ENCODE measurements at regions not wholly inside any gene's neighbourhood (a gene's known extent, or its start where the extent isn't known, plus 50 kb on each side); places are given as distances from the start of the nearest gene placed in this dataset.

DNA sequence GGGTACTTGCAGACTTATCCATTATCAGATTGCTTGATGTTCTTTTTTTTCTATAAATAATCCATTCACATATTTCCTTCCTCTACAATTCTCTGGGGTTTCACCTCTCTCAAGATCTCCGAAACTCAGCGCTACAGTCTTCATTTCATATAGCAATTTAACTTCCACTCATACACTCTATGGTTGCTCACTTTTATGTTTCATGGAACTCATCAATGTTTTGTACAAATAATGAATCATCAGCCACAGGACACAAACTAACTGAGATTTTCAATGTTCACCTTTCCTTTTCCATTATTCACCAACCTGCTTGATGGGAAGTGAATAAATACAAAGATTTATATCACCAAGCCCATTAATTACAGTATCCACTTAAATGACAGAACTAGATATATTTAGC is 534.7 kb downstream of the LRFN5 start:
- TF ChIP-seq, protein P1, sequence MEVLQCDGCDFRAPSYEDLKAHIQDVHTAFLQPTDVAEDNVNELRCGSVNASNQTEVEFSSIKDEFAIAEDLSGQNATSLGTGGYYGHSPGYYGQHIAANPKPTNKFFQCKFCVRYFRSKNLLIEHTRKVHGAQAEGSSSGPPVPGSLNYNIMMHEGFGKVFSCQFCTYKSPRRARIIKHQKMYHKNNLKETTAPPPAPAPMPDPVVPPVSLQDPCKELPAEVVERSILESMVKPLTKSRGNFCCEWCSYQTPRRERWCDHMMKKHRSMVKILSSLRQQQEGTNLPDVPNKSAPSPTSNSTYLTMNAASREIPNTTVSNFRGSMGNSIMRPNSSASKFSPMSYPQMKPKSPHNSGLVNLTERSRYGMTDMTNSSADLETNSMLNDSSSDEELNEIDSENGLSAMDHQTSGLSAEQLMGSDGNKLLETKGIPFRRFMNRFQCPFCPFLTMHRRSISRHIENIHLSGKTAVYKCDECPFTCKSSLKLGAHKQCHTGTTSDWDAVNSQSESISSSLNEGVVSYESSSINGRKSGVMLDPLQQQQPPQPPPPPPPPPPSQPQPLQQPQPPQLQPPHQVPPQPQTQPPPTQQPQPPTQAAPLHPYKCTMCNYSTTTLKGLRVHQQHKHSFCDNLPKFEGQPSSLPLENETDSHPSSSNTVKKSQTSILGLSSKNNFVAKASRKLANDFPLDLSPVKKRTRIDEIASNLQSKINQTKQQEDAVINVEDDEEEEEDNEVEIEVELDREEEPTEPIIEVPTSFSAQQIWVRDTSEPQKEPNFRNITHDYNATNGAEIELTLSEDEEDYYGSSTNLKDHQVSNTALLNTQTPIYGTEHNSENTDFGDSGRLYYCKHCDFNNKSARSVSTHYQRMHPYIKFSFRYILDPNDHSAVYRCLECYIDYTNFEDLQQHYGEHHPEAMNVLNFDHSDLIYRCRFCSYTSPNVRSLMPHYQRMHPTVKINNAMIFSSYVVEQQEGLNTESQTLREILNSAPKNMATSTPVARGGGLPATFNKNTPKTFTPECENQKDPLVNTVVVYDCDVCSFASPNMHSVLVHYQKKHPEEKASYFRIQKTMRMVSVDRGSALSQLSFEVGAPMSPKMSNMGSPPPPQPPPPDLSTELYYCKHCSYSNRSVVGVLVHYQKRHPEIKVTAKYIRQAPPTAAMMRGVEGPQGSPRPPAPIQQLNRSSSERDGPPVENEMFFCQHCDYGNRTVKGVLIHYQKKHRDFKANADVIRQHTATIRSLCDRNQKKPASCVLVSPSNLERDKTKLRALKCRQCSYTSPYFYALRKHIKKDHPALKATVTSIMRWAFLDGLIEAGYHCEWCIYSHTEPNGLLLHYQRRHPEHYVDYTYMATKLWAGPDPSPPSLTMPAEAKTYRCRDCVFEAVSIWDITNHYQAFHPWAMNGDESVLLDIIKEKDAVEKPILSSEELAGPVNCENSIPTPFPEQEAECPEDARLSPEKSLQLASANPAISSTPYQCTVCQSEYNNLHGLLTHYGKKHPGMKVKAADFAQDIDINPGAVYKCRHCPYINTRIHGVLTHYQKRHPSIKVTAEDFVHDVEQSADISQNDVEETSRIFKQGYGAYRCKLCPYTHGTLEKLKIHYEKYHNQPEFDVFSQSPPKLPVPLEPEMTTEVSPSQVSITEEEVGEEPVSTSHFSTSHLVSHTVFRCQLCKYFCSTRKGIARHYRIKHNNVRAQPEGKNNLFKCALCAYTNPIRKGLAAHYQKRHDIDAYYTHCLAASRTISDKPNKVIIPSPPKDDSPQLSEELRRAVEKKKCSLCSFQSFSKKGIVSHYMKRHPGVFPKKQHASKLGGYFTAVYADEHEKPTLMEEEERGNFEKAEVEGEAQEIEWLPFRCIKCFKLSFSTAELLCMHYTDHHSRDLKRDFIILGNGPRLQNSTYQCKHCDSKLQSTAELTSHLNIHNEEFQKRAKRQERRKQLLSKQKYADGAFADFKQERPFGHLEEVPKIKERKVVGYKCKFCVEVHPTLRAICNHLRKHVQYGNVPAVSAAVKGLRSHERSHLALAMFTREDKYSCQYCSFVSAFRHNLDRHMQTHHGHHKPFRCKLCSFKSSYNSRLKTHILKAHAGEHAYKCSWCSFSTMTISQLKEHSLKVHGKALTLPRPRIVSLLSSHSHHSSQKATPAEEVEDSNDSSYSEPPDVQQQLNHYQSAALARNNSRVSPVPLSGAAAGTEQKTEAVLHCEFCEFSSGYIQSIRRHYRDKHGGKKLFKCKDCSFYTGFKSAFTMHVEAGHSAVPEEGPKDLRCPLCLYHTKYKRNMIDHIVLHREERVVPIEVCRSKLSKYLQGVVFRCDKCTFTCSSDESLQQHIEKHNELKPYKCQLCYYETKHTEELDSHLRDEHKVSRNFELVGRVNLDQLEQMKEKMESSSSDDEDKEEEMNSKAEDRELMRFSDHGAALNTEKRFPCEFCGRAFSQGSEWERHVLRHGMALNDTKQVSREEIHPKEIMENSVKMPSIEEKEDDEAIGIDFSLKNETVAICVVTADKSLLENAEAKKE (CRISPR knock-in tag; IDR thresholded peaks at IDR 0.05), result no peak
- TF ChIP-seq CTCF (conservative IDR thresholded peaks at IDR 0.05; ENCODE audit: low read depth in 2 of 2) (no peak), NANOG (IDR thresholded peaks at IDR 0.05; ENCODE audit: borderline replicate concordance) (no peak), REST (IDR thresholded peaks at IDR 0.05; ENCODE audit: unreplicated experiment) (no peak), STAT1 (IDR thresholded peaks at IDR 0.05; ENCODE audit: unreplicated experiment) (no peak), POLR2AphosphoS5 (IDR thresholded peaks at IDR 0.05; ENCODE audit: low read depth) (no peak)
- H3K27me3 Mint-ChIP-seq (ENCODE audit: insufficient read depth, low read depth, poor library complexity), result peaks cover 1% of the 10 kb centered on the region
- no peak for ATAC-seq
- DNase-seq (ENCODE audit: low spot score), result no peak
- Histone ChIP-seq H3K4me2 (no peak overlapping the region), H3K4me3 (no peak overlapping the region), H3K79me2 (replicated peaks; ENCODE audit: insufficient read depth) (no peaks in the 10 kb centered on the region), H3K27me3 (ENCODE audit: insufficient read depth) (no peaks in the 10 kb centered on the region), H3F3A (replicated peaks; ENCODE audit: low read depth) (no peaks in the 10 kb centered on the region), H3K27ac (ENCODE audit: low read depth) (no peak overlapping the region), H2AFZ (no peak overlapping the region), H4K20me1 (replicated peaks; ENCODE audit: insufficient read depth) (no peaks in the 10 kb centered on the region), H3K4me1 (ENCODE audit: insufficient read depth) (no peaks in the 10 kb centered on the region), H3K36me3 (ENCODE audit: insufficient read depth) (no peaks in the 10 kb centered on the region), H3K9me2 (ENCODE audit: insufficient read depth) (no peaks in the 10 kb centered on the region; the same call in 1 of the 2 replicates)
- no peaks in the 10 kb centered on the region for H3K36me3 Mint-ChIP-seq (ENCODE audit: low read depth)
- H3K27ac Mint-ChIP-seq, result no peak overlapping the region
- no peaks in the 10 kb centered on the region for H3K4me1 Mint-ChIP-seq
- H3K4me3 Mint-ChIP-seq, result no peak overlapping the region
- H3K9me3 Mint-ChIP-seq, result peaks cover 3% of the 10 kb centered on the region; the same call in 2 of the 3 replicates

All from GM23338 (cell line).